HCT116 (cell line): ENCODE measurements at regions not wholly inside any gene's neighbourhood (a gene's known extent, or its start where the extent isn't known, plus 50 kb on each side); places are given as distances from the start of the nearest gene placed in this dataset.
"Not testable (repeated sequence)": the region's sequence is repeated elsewhere in the genome, so short reads cannot be mapped to it uniquely, and the experiment has no call there.

ENCODE experiments used
- EZH2phosphoT487 ChIP-seq: fragments of 200-600 bp; IDR thresholded peaks from 2 replicates; pipeline ENCODE4 v1.6.1; 2018; ENCODE audit warnings: antibody characterized with exemption, borderline replicate concordance
- POLR2A ChIP-seq: IDR thresholded peaks from 2 replicates; pipeline ENCODE4 v1.7.0; 2011; ENCODE audit warnings: borderline replicate concordance; ENCODE audit not compliant: insufficient read depth, insufficient read length; ENCODE audit errors: extremely low read depth
- RAD21 ChIP-seq: IDR thresholded peaks from 2 replicates; pipeline ENCODE4 v1.6.1; 2012; ENCODE audit warnings: low read depth, mild to moderate bottlenecking
- SP1 ChIP-seq: IDR thresholded peaks from 2 replicates; pipeline ENCODE4 v1.6.1; 2012; ENCODE audit warnings: low read depth
- TF ChIP-seq, protein P1 (sequence below), 3 experiments: fragments of 200-600 bp in 1 of 3; sonication (generic) in 1 of 3; IDR thresholded peaks in 2 of 3; conservative IDR thresholded peaks in 1 of 3; 2 replicates each; pipeline ENCODE4 v1.5.1; 2012 to 2017; ENCODE audit warnings: low read depth in 2 of 3, low read length in 2 of 3, antibody characterized with exemption in 1 of 3, borderline replicate concordance in 1 of 3, control low read depth in 1 of 3, mild to moderate bottlenecking in 1 of 3, mixed read lengths in 1 of 3, mixed run types in 1 of 3, moderate library complexity in 1 of 3; ENCODE audit not compliant: insufficient read depth in 1 of 3
- TF ChIP-seq, protein P2 (sequence below): IDR thresholded peaks from 2 replicates; pipeline ENCODE4 v1.6.1; 2012

DNA sequence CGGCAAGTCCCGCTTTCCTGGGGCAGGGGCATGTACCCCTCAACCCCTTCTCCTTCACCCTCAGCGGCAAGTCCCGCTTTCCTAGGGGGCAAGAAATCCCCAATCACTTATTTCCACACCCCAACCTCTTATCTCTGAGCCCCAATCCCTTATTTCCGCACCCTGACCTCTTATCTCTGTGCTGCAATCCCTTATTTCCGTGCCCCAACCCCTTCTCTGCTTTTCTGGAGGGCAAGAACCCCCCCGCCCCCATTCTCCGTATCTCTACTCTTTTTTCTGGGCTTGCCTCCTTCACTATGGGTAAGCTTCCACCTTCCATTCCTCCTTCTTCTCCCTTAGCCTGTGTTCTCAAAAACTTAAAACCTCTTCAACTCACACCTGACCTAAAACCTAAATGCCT lies 156.9 kb upstream of the CNOT2 start:
- not testable (repeated sequence) for TF ChIP-seq RAD21, SP1, EZH2phosphoT487, POLR2A
- TF ChIP-seq, protein P1, sequence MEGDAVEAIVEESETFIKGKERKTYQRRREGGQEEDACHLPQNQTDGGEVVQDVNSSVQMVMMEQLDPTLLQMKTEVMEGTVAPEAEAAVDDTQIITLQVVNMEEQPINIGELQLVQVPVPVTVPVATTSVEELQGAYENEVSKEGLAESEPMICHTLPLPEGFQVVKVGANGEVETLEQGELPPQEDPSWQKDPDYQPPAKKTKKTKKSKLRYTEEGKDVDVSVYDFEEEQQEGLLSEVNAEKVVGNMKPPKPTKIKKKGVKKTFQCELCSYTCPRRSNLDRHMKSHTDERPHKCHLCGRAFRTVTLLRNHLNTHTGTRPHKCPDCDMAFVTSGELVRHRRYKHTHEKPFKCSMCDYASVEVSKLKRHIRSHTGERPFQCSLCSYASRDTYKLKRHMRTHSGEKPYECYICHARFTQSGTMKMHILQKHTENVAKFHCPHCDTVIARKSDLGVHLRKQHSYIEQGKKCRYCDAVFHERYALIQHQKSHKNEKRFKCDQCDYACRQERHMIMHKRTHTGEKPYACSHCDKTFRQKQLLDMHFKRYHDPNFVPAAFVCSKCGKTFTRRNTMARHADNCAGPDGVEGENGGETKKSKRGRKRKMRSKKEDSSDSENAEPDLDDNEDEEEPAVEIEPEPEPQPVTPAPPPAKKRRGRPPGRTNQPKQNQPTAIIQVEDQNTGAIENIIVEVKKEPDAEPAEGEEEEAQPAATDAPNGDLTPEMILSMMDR (IDR thresholded peaks at IDR 0.05 in 2 of 3, conservative IDR thresholded peaks at IDR 0.05 in 1 of 3; ENCODE audit: borderline replicate concordance in 1 of 3, insufficient read depth in 1 of 3, low read depth in 2 of 3, low read length in 2 of 3): not testable (repeated sequence)
- TF ChIP-seq, protein P2, sequence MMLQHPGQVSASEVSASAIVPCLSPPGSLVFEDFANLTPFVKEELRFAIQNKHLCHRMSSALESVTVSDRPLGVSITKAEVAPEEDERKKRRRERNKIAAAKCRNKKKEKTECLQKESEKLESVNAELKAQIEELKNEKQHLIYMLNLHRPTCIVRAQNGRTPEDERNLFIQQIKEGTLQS: not testable (repeated sequence)
